Sigmoid colon (tissue), 4 donors: ENCODE measurements at regions not wholly inside any gene's neighbourhood (a gene's known extent, or its start where the extent isn't known, plus 50 kb on each side); places are given as distances from the start of the nearest gene placed in this dataset.

ENCODE experiments used
- POLR2A ChIP-seq, 2 donors: fragments of 450-650 bp; IDR thresholded peaks; one replicate each; pipeline ENCODE4 v1.6.1; 2016; ENCODE audit warnings: antibody characterized with exemption in 2 of 2, mild to moderate bottlenecking in 2 of 2, moderate library complexity in 2 of 2
- POLR2AphosphoS5 ChIP-seq, 4 donors: sonication (generic); formaldehyde crosslinking; IDR thresholded peaks; one replicate each; pipeline ENCODE4 v1.6.1; 2017; ENCODE audit warnings: antibody characterized with exemption in 4 of 4
- TF ChIP-seq, protein P1 (sequence below), 4 experiments: fragments of 450-650 bp in 3 of 4; fragments of 200-600 bp in 1 of 4; IDR thresholded peaks; one replicate each; pipeline ENCODE4 v1.5.1; 2016 to 2019; ENCODE audit warnings: antibody characterized with exemption in 4 of 4, mild to moderate bottlenecking in 3 of 4, moderate library complexity in 2 of 4

DNA sequence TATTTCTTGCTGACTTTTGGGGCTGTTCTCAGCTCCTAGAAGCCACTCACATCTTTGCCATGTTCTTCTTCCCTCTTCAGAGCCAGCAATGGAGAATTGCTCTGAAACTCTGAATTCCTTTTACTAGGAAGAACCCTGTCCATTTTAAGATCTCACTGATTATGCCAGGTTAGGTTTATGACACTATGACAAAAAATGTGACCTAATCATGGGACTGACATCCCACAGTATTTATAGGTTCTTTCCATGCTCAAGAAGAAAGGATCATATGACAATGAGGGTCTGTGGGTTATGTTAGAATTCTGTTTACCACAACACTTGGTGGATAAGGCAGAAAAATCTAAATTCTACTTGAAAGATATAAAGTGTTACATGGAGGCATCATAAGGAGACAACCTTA lies 263.3 kb upstream of the CITED2 start:
- TF ChIP-seq, protein P1, sequence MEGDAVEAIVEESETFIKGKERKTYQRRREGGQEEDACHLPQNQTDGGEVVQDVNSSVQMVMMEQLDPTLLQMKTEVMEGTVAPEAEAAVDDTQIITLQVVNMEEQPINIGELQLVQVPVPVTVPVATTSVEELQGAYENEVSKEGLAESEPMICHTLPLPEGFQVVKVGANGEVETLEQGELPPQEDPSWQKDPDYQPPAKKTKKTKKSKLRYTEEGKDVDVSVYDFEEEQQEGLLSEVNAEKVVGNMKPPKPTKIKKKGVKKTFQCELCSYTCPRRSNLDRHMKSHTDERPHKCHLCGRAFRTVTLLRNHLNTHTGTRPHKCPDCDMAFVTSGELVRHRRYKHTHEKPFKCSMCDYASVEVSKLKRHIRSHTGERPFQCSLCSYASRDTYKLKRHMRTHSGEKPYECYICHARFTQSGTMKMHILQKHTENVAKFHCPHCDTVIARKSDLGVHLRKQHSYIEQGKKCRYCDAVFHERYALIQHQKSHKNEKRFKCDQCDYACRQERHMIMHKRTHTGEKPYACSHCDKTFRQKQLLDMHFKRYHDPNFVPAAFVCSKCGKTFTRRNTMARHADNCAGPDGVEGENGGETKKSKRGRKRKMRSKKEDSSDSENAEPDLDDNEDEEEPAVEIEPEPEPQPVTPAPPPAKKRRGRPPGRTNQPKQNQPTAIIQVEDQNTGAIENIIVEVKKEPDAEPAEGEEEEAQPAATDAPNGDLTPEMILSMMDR (IDR thresholded peaks at IDR 0.05): no peak
- TF ChIP-seq POLR2A (IDR thresholded peaks at IDR 0.05): no peak
- TF ChIP-seq POLR2AphosphoS5 (IDR thresholded peaks at IDR 0.05): no peak
